ENCODE measurements at regions not wholly inside any gene's neighbourhood (a gene's known extent, or its start where the extent isn't known, plus 50 kb on each side); places are given as distances from the start of the nearest gene placed in this dataset.

- TF ChIP-seq CTCF (IDR thresholded peaks at IDR 0.05) (no peak), EZH2 (IDR thresholded peaks at IDR 0.05; ENCODE audit: borderline replicate concordance, insufficient read depth, low read depth, low read length, poor library complexity, severe bottlenecking) (no peak)
These were observed 130.3 kb upstream of the RBM19 start for GRCh38 chr12:114096461-114096860.

All from B cell (primary cell).